ENCODE measurements at regions not wholly inside any gene's neighbourhood (a gene's known extent, or its start where the extent isn't known, plus 50 kb on each side); places are given as distances from the start of the nearest gene placed in this dataset.

- no peak for TF ChIP-seq CTCF (IDR thresholded peaks at IDR 0.05; ENCODE audit: low read length)
- TF ChIP-seq EZH2 (IDR thresholded peaks at IDR 0.05; ENCODE audit: borderline replicate concordance, low read length): no peak
Observed at GRCh38 chr2:3130889-3131635, 246.6 kb downstream of the EIPR1 start.
